GM23338 (cell line): ENCODE measurements at regions not wholly inside any gene's neighbourhood (a gene's known extent, or its start where the extent isn't known, plus 50 kb on each side); places are given as distances from the start of the nearest gene placed in this dataset.

Experiments used
- ATAC-seq: fragments of 200-7000 bp; cut with Tn5 transposase; 3 replicates; pipeline ENCODE4 v1.9.1; 2020
- DNase-seq: peaks from one replicate; pipeline ENCODE4 v3.0.0-alpha.2; 2015; ENCODE audit warnings: low spot score
- H2AFZ ChIP-seq: fragments of 200-600 bp; sonication (generic); 2 replicates; pipeline ENCODE4 v1.8.0; 2016; ENCODE audit warnings: antibody characterized with exemption, mild to moderate bottlenecking, moderate library complexity
- H3F3A ChIP-seq: fragments of 200-600 bp; sonication (generic); replicated peaks from 2 replicates; pipeline ENCODE4 v1.8.0; 2017; ENCODE audit warnings: antibody characterized with exemption, mixed run types, low read depth
- H3K27ac ChIP-seq: fragments of 200-600 bp; sonication (generic); 2 replicates; pipeline ENCODE4 v1.6.1; 2016; ENCODE audit warnings: low read depth
- H3K27me3 ChIP-seq: fragments of 200-600 bp; sonication (generic); 2 replicates; pipeline ENCODE4 v1.8.0; 2016; ENCODE audit warnings: mild to moderate bottlenecking, mixed run types, moderate library complexity; ENCODE audit not compliant: insufficient read depth
- H3K36me3 ChIP-seq: fragments of 200-600 bp; sonication (generic); 2 replicates; pipeline ENCODE4 v1.8.0; 2016; ENCODE audit warnings: mild to moderate bottlenecking; ENCODE audit not compliant: insufficient read depth
- H3K4me1 ChIP-seq: fragments of 200-600 bp; sonication (generic); 2 replicates; pipeline ENCODE4 v1.8.0; 2016; ENCODE audit warnings: mild to moderate bottlenecking, moderate library complexity; ENCODE audit not compliant: insufficient read depth
- H3K4me2 ChIP-seq: fragments of 200-600 bp; sonication (generic); 2 replicates; pipeline ENCODE4 v1.7.1; 2017; ENCODE audit warnings: mixed run types
- H3K4me3 ChIP-seq: fragments of 200-600 bp; sonication (generic); 2 replicates; pipeline ENCODE4 v1.6.1; 2016; ENCODE audit warnings: mixed run types
- H3K79me2 ChIP-seq: fragments of 200-600 bp; sonication (generic); replicated peaks from 2 replicates; pipeline ENCODE4 v1.8.0; 2017; ENCODE audit warnings: mild to moderate bottlenecking; ENCODE audit not compliant: insufficient read depth
- H3K9me2 ChIP-seq: fragments of 200-600 bp; sonication (generic); 2 replicates; pipeline ENCODE4 v1.8.0; 2017; ENCODE audit not compliant: insufficient read depth
- H4K20me1 ChIP-seq: fragments of 200-600 bp; sonication (generic); replicated peaks from 2 replicates; pipeline ENCODE4 v1.8.0; 2017; ENCODE audit warnings: mild to moderate bottlenecking; ENCODE audit not compliant: insufficient read depth
- H3K27ac Mint-ChIP-seq: 2 replicates; pipeline ENCODE4 v1.8.0; 2020; ENCODE audit warnings: inconsistent platforms, mild to moderate bottlenecking, moderate library complexity, mixed read lengths
- H3K27me3 Mint-ChIP-seq: 3 replicates; pipeline ENCODE4 v1.8.0; 2022; ENCODE audit warnings: low read depth, mild to moderate bottlenecking, moderate library complexity, mixed read lengths, inconsistent platforms; ENCODE audit not compliant: insufficient read depth, poor library complexity
- H3K36me3 Mint-ChIP-seq: 3 replicates; pipeline ENCODE4 v1.8.0; 2021; ENCODE audit warnings: low read depth, mild to moderate bottlenecking, inconsistent platforms, moderate library complexity, mixed read lengths
- H3K4me1 Mint-ChIP-seq: 3 replicates; pipeline ENCODE4 v1.8.0; 2020; ENCODE audit warnings: mild to moderate bottlenecking, inconsistent platforms, mixed read lengths
- H3K4me3 Mint-ChIP-seq: 3 replicates; pipeline ENCODE4 v1.8.0; 2021; ENCODE audit warnings: moderate library complexity, mild to moderate bottlenecking, inconsistent platforms, mixed read lengths
- H3K9me3 Mint-ChIP-seq: 3 replicates; pipeline ENCODE4 v1.8.0; 2020; ENCODE audit warnings: moderate library complexity, mild to moderate bottlenecking, inconsistent platforms, mixed read lengths
- CREB1 ChIP-seq: fragments of 250-450 bp; sonication (Bioruptor Pico); IDR thresholded peaks from 2 replicates; pipeline ENCODE4 v1.5.0; 2020; ENCODE audit warnings: low read depth, mild to moderate bottlenecking, moderate library complexity
- CTCF ChIP-seq, 2 experiments: fragments of 200-600 bp in 1 of 2; sonication (generic) in 1 of 2; conservative IDR thresholded peaks; 2 replicates each; pipeline versions ENCODE4 v1.5.1 to v1.6.1; 2016 to 2017; ENCODE audit warnings: antibody characterized with exemption in 2 of 2, low read depth in 2 of 2, mild to moderate bottlenecking in 2 of 2, moderate library complexity in 1 of 2
- ETS1 ChIP-seq: IDR thresholded peaks from 2 replicates; pipeline ENCODE4 v1.6.1; 2016; ENCODE audit warnings: antibody characterized with exemption
- JUNB ChIP-seq: IDR thresholded peaks from one replicate; pipeline ENCODE4 v1.6.1; 2016; ENCODE audit warnings: antibody characterized with exemption; ENCODE audit not compliant: unreplicated experiment
- NANOG ChIP-seq: IDR thresholded peaks from 2 replicates; pipeline ENCODE4 v1.6.1; 2016; ENCODE audit warnings: antibody characterized with exemption, borderline replicate concordance
- REST ChIP-seq: IDR thresholded peaks from one replicate; pipeline ENCODE4 v1.6.1; 2018; ENCODE audit warnings: antibody characterized with exemption; ENCODE audit not compliant: unreplicated experiment
- STAT1 ChIP-seq: IDR thresholded peaks from one replicate; pipeline ENCODE4 v1.6.1; 2016; ENCODE audit warnings: antibody characterized with exemption; ENCODE audit not compliant: unreplicated experiment
- ZNF331 ChIP-seq: fragments of 250-450 bp; sonication (Bioruptor Pico); IDR thresholded peaks from 2 replicates; pipeline ENCODE4 v1.5.0; 2020; ENCODE audit warnings: low read depth, mild to moderate bottlenecking, moderate library complexity
- ZNF462 ChIP-seq: fragments of 250-450 bp; sonication (Bioruptor Pico); IDR thresholded peaks from 2 replicates; pipeline ENCODE4 v1.5.0; 2020; ENCODE audit warnings: mild to moderate bottlenecking, moderate library complexity

DNA sequence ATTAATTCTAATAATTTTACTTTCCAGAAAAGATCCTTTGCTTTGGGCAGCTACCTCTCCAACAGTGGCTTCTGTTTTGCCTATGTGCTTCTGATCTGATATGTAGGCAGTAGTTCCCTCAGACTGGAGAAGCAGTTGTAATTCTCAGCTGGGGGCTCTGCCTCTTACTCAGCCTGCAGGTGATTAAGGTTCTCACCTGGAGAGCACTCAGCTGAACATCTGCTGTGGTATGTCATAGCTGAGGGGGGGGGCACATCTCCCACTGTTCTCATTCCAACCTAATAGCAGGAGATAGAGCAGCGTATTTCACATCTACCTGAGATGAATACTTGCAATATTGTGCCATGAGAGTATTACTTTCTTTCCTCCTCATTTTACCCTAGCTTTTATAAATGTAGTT, 511.9 kb upstream of the CDH8 start:
- Mint-ChIP-seq H3K27ac (no peak overlapping the region), H3K9me3 (peaks cover 4% of the 10 kb centered on the region; the same call in 2 of the 3 replicates), H3K27me3 (no peaks in the 10 kb centered on the region), H3K4me1 (peaks cover 8% of the 10 kb centered on the region), H3K36me3 (peaks cover 8% of the 10 kb centered on the region; the same call in 1 of the 3 replicates), H3K4me3 (no peak overlapping the region)
- H3K4me1 ChIP-seq, result no peaks in the 10 kb centered on the region
- no peaks in the 10 kb centered on the region for H3K27me3 ChIP-seq
- H2AFZ ChIP-seq, result no peak overlapping the region
- H3K4me2 ChIP-seq, result no peak overlapping the region
- H3K4me3 ChIP-seq, result no peak overlapping the region
- no peaks in the 10 kb centered on the region for H3K36me3 ChIP-seq
- no peaks in the 10 kb centered on the region for H3K9me2 ChIP-seq
- no peaks in the 10 kb centered on the region for H3F3A ChIP-seq
- TF ChIP-seq ZNF462 (CRISPR knock-in tag), result peak; percentile 85
- TF ChIP-seq NANOG, result no peak
- TF ChIP-seq CREB1 (CRISPR knock-in tag), result peak; percentile 20; the same call in 1 of the 2 replicates
- no peaks in the 10 kb centered on the region for H3K79me2 ChIP-seq
- peak; percentile 83 for ATAC-seq
- no peaks in the 10 kb centered on the region for H4K20me1 ChIP-seq
- no peak overlapping the region for H3K27ac ChIP-seq
- DNase-seq, result peak; percentile 17

- ATAC-seq (no peak), DNase-seq (no peak)
- Histone ChIP-seq H3K27me3 (no peaks in the 10 kb centered on the region), H3K9me2 (no peaks in the 10 kb centered on the region), H2AFZ (no peak overlapping the region), H4K20me1 (no peaks in the 10 kb centered on the region), H3K36me3 (no peaks in the 10 kb centered on the region), H3F3A (no peaks in the 10 kb centered on the region), H3K79me2 (no peaks in the 10 kb centered on the region), H3K4me2 (no peak overlapping the region), H3K4me1 (no peaks in the 10 kb centered on the region), H3K4me3 (no peak overlapping the region), H3K27ac (no peak overlapping the region)
- peaks cover 8% of the 10 kb centered on the region for H3K4me1 Mint-ChIP-seq
- no peak overlapping the region for H3K27ac Mint-ChIP-seq
- H3K4me3 Mint-ChIP-seq, result no peak overlapping the region
- no peaks in the 10 kb centered on the region; the same call in 2 of the 3 replicates for H3K9me3 Mint-ChIP-seq
- H3K27me3 Mint-ChIP-seq, result no peaks in the 10 kb centered on the region
- H3K36me3 Mint-ChIP-seq, result 0 out of 3 replicates have a peak, but pooled peaks cover 2% of the 10 kb centered on the region
- no peak for TF ChIP-seq JUNB
- no peak for TF ChIP-seq ETS1
- no peak for TF ChIP-seq NANOG
- TF ChIP-seq ZNF331 (CRISPR knock-in tag), result no peak
- TF ChIP-seq STAT1, result no peak
- no peak for TF ChIP-seq REST
- no peak for TF ChIP-seq CTCF (conservative IDR thresholded peaks at IDR 0.05; ENCODE audit: low read depth in 2 of 2)
- no peak for TF ChIP-seq CREB1 (CRISPR knock-in tag)
These were observed 510.5 kb upstream of the CDH8 start for GRCh38 chr16:62546701-62547100.
